COLO668 (cell line): ENCODE measurements at regions not wholly inside any gene's neighbourhood (a gene's known extent, or its start where the extent isn't known, plus 50 kb on each side); places are given as distances from the start of the nearest gene placed in this dataset.
"Not testable (repeated sequence)": the region's sequence is repeated elsewhere in the genome, so short reads cannot be mapped to it uniquely, and the experiment has no call there.

Experiments used
- DNase-seq: peaks from one replicate; lab custom pipeline; 2025; ENCODE audit not compliant: unreplicated experiment; lab: John Stamatoyannopoulos, UW

GRCh38 chr5:34436761-34437501 is 219.2 kb upstream of the RAI14 start:
- DNase-seq: no peak

DNA sequence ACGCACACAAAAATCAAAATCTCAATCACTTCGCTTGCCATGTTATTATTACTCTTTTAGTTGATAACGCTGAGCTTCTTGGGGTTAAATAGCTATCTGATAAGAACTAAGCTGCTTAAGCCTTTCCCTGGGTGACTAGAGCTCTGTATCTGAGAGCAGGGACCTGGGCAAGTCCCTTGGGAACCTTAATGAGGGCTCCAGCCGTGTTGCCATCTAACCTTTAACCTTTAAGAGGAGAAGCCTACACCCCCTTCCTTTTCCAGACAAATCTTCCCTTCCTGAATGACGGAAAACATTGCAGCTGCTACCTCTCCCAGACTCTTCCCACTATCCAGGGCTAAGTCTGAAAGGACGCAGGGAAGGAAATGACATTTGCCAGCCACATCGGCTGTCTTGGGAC is 216.5 kb upstream of the RAI14 start:
- DNase-seq: no peak

DNA sequence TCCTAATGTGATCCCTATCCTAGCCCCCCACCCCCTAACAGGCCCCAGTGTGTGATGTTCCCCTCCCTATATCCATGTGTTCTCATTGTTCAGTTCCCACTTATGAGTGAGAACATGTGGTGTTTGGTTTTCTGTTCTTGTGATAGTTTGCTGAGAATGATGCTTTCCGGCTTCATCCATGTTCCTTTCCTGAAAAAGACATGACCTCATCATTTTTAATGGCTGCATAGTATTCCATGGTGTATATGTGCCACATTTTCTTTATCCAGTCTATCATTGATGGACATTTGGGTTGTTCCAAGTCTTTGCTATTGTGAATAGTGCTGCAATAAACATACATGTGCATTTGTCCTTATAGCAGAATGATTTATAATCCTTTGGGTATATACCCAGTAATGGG is 214.4 kb upstream of the RAI14 start:
- DNase-seq: not testable (repeated sequence)

DNA sequence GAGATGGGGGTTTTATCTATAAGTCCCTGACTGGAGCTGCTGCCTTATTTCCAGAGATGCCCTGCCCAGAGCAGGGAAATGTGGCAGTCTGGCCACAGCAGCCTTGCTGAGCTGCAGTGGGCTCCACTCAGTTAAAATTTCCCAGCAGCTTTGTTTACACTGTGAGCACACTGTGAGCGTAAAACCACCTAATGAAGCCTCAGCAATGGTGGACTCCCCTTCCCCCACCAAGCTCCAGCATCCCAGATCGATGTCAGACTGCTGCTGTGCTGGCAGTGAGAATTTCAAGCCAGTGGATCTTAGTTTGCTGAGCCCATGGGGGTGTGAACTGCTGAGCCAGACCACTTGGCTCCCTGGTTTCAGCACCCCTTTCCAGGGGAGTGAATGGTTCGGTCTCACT is 208.7 kb upstream of the RAI14 start:
- DNase-seq: peak; percentile 50

DNA sequence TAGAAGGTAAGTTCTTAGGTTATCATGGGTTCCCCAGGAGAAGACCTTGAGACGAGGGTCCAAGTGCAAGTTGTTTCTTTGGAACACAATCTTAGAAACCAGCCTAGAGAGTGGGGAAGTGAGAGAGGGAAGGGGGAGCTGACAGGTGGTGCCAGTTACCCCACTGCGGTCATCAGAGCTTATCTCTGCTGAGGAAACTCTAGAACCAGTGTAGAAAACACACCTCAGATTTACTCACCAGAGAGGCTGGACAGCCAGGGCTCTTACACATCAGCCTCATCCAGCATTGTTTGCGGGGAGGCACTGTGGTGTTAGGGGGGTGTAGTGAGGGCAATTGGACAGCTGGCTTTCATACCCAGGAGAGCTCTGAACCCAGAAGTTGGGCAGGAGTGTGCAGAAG is 206.5 kb upstream of the RAI14 start:
- no peak for DNase-seq

DNA sequence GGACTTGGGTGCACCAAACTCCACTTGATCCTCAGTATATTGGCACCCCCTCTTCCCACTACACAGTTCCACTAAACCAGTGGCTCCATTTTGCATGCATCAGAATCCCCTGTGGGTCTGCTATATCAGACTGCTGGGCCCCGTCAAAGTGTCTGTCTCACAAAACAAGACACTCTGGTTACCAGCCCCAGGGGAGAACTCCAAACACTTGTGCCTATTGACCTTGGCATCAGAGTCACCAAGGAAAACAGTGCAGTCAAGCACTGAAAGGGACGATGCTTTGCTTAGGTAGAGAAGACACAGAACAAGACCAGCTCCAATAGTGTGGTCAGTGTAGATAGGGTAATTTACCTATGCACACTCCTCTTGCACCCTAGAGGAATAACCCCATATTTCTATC is 205.8 kb upstream of the RAI14 start:
- DNase-seq: no peak

DNA sequence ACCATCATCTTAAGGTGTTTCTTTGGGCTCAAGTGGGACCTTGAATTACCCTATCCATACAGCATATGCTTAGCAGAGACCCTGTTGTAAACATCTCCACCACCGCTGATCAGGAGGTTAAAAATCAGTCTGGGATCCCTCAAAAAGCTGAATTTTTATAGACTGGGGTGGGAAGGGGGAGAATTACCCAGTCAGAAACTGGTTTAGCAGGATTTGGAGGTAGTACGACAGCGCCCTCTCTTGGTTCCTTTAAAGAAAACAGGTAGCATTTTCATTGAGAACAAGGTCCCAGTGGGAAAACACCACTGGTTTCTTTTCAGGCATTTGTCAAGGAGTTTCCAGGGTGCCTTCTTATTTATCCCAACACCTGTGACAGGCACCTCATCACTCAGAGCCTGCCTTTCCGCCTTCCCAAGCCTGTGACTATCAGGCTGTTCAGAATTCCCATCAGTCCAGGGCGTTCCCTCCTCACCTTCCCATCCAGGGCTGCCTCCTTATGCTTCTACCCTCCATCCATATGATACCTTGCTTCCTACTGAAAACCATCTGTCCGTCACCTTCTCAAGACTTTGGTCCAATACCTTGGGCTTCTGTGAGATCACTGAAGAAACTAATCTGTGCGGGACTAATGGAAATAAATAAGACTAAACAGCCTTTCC is 203.8 kb upstream of the RAI14 start:
- DNase-seq: peak; percentile 29

GRCh38 chr5:34455098-34455497 is 201.0 kb upstream of the RAI14 start:
- DNase-seq: no peak

DNA sequence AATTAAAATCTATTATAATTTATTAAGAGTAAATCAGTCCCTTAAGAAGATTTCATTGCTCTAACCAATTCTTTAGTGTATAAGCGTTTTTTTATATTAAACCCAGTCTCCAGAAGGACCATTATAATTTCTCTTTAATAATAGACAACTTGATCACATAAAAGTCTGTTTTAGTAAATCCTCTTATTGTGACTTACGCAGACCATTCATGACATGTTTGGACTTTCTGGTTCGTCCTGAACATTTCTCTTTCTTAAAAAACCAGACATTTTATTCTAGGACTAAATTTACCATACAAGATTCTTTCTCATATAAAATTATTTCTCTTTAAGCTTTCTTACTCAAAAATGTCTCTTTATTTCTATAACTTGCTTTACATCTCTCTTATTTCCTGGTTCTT is 196.2 kb upstream of the RAI14 start:
- DNase-seq: no peak

DNA sequence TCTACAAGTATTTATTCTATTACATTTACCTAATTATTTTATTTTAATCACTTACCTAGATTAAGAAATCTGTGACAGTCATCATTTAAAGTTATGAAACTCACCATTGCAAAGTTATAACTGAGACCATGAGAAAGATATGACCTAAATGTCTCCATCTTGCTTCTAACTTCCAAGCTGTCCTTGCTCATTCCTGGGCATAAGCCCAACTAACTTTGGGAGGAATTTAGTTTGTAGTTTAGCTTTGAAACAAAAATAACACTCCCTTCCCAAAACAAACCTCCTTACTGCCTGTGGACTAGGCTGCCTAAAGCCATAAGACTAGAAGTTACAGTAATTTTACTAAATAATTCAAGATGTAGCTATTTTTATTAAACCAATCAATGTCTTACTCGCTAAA is 195.6 kb upstream of the RAI14 start:
- no peak for DNase-seq

GRCh38 chr5:34464829-34465228 is 191.3 kb upstream of the RAI14 start:
- DNase-seq: no peak

DNA sequence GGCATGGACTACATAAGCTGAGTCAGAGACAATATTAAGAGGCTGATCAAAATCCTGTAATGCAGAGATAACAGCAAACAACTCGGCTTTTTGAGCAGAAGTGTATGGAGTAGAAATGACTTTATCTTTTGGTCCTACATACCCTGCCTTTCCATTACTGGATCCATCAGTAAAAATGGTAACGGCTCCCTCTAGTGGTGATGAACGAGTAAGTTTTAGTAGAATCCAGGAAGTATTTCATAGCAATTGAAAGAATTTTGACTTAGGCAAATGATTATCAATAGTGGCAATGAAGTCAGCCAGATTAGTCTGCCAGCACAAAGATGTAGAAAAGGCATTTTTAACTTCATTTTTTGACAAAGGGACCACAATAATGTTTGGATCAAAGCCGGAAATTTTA is 190.8 kb upstream of the RAI14 start:
- peak; percentile 26 for DNase-seq

DNA sequence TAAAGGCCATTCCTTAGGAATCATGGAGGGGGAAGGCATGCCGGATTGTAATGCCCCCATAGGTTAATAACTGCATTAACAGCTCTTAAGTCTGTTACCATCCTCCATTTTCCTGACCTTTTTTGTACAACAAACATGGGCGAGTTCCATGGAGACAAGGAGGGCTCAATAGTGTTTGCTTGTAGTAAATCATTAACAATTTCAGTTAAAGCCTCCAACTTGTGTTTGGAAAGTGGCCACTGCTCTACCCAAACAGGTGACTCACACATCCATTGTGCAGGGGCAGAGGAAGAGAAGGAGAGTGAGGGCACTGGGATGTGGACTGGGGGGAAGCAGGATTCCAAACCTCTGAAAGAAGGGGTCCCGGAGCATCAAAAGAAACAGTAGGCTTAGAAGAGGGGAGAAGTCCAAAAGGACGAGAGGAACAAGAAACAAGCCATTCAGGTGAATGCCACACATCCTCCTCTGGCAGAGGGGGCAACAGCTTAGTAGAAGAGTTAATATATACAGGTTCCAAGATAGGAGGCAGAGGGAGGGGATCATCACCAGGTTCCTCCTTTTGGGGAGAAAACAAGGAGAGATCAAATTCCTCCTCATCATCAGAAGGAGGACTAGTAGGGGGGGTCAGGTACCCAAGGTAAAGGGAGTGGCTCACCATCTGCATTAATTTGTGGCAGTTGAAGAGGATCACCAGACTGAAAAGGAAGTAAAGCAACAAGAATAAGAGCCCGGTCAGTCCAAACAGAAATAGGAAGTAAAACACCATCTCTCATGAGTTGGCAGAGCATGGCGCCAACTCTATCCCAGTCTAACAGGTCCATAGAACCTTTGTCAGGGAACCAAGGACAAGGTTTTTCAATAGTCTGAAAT is 189.4 kb upstream of the RAI14 start:
- peak; percentile 74 for DNase-seq

- no peak for DNase-seq
These were observed 188.7 kb upstream of the RAI14 start for GRCh38 chr5:34467436-34467835.

DNA sequence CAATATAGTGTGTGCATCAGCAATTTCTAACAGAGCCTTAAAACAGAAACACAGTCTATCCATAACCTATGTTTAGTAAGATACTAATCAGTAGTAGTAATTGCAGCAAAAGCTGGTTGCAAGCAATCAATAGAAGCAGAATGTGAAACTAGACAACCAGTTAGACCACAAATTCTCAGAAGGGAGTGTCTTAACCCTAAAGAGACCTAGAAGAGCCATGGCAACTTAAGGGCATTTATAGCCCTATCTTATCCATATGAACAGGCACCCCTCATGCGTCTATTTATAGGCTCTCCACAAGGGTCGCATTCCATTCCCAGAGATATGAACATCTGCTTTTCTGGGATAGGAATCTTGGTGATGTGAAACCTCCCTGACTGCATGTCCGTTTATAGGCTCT is 188.1 kb upstream of the RAI14 start:
- DNase-seq: not testable (repeated sequence)

DNA sequence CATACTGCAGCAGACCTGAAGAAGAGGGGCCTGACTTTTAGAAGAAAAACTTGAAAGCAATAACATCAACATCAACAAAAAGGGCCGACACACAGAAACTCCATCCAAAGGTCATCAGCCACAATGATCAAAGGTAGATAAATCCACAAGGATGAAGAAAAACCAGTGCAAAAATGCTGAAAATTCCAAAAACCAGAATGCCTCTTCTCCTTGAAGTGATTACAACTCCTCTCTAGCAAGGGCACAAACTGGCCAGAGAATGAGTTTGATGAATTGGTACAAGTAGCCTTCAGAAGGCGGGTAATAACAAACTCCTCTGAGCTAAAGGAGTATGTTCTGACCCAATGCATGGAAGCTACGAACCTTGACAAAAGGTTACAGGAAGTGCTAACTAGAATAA is 186.2 kb upstream of the RAI14 start:
- DNase-seq: no peak

DNA sequence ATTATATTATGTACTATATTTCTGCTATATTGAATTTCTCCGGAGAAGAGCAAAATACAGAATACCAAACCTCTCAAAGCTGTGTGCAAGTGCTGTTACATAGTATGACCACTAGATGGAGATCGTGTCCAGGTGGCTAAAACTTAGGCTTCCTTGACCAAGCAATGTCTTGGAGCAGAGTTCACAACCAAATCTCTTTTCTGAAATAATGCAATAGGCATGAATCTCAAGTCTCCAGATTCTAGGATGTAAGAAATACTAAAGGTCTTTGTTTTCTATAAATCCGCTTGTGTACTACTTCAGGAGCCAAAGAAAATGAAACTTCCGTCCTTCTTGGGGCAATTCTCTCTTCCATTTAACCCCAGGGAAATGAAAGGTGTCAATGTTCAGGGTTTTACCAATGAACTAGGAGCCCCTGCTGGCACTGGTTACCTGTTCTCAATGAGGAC is 181.5 kb upstream of the RAI14 start:
- DNase-seq: peak; percentile 35

DNA sequence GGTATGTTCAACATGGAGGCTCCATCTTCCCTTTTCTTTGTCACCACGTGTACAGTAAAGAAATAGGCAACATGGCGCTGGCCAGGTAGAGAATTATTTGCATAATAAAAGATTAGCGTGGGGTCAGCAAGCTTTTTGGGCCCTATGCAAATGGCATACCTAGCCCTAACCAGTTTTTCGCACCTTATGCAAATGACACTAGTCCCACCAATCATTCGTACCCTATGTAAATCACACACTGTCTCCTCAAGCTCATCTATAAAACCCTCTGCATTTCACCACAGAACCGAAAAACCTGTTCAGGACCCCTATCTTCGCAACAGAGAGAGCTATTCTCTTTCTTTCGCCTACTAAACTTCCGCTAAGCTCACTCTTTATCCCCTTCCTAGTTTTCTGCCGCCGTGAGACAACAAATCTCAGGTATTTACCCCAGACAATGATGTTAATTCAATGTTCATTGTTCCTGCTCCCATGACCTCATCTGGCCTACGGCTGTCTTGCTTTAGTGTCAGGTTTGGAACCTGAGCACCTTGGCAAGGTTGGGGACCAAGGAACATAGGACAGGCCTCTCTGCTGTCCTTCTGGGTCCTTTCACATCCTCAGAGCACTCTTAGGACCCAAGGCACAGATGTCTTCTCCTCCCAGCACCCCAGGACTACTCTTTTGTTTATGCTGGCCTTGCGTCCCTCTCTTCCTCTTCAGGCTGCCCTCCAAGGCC is 180.7 kb upstream of the RAI14 start:
- DNase-seq: no peak

GRCh38 chr5:34476941-34477565 is 179.1 kb upstream of the RAI14 start:
- no peak for DNase-seq

- DNase-seq: no peak
These were observed 175.2 kb upstream of the RAI14 start for GRCh38 chr5:34480810-34481528.
